ENCODE measurements at regions not wholly inside any gene's neighbourhood (a gene's known extent, or its start where the extent isn't known, plus 50 kb on each side); places are given as distances from the start of the nearest gene placed in this dataset.

DNA sequence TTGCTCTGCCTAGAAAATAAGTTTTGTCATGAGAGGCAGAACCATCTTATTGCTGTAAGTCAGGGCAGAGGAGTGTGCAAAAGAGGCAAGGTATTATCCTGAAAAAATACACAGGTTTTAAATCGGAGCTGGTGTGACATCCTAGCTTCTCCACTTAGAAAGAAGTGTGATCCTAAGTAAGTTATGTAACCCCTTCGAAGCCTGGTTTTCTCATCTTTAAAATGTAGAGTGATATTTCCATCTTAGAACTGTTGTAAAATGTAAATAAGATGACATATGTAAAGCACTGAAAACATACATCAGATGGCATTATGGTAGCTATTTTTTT, 65.1 kb downstream of the IER5 start:
- Histone ChIP-seq H3K36me3 (ENCODE audit: control insufficient read depth, insufficient read depth, low read length) (no peaks in the 10 kb centered on the region), H3K27ac (ENCODE audit: low read length) (peak overlapping the region; percentile 89), H3K4me1 (ENCODE audit: control insufficient read depth, insufficient read depth, low read length) (peaks cover 18% of the 10 kb centered on the region), H3K4me3 (ENCODE audit: low read length) (no peak overlapping the region), H3K9me3 (replicated peaks; ENCODE audit: control insufficient read depth, low read depth, low read length) (no peaks in the 10 kb centered on the region), H3K27me3 (ENCODE audit: control insufficient read depth, insufficient read depth, low read length) (no peaks in the 10 kb centered on the region)
- no peak for DNase-seq
- WGBS (ENCODE audit: insufficient coverage), result no CpG with 5 or more reads among the region's 2 CpGs

DNA sequence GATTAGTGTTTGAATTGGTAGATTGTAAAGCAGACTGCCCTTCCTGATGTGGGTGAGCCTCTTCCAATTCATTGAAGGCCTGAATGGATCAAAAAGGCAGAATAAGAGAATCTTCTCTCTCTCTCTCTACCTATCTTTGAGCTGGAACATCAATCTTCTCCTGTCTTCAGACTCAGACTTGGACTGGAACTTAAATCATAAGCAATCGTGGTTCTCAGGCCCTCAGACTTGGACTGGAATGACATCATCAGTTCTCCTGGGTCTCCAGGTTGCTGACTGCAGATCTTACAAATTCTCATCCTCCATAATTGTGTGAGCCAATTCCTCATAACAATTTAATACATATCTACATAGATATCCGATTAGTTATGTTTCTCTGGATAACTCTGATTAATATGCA, 66.8 kb downstream of the IER5 start:
- Histone ChIP-seq H3K9me3 (replicated peaks; ENCODE audit: control insufficient read depth, low read depth, low read length) (no peaks in the 10 kb centered on the region), H3K4me3 (ENCODE audit: low read length) (no peak overlapping the region), H3K36me3 (ENCODE audit: control insufficient read depth, insufficient read depth, low read length) (no peaks in the 10 kb centered on the region), H3K4me1 (ENCODE audit: control insufficient read depth, insufficient read depth, low read length) (peaks cover 24% of the 10 kb centered on the region), H3K27ac (ENCODE audit: low read length) (no peak overlapping the region), H3K27me3 (ENCODE audit: control insufficient read depth, insufficient read depth, low read length) (no peaks in the 10 kb centered on the region)
- WGBS (ENCODE audit: insufficient coverage), result 13% methylated on average over 1 of the region's 2 CpGs
- DNase-seq, result no peak

DNA sequence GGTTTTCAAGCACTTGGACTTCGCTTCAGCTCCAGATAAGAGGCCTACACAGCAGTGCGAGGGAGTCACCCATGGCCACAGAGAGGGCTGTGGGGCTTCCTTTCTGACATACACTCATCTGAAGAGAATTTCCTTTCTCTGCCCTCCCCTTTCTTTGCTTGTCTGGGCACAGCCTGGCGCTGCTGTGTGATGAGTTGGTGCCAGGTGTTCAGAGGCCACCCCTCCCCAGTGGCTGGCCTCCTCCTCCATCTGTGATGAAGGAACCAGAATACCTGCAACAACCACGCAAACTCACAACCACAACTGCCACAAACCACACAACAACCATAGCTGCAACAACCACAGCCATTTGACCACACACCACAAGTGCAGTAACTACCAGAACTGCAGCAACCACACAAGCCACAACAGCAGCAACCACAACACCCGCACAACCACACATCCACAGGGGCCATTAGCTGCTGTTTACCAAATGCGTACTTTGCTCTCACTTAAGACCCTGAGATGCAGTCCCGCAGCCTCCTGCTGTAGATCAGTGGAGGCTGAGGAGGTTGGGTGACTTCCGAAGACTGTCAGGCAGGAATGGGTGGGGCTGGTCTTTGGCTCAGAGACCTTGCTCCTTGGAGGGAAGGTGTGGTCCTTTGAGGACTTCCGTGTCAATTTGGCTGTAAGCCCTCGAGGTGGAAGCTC, 71.1 kb downstream of the IER5 start:
- no peak for DNase-seq
- peaks cover 12% of the 10 kb centered on the region for H3K9me3 ChIP-seq (replicated peaks; ENCODE audit: control insufficient read depth, low read depth, low read length)
- WGBS (ENCODE audit: insufficient coverage), result 67% methylated on average over 6 of the region's 10 CpGs
- no peaks in the 10 kb centered on the region for H3K36me3 ChIP-seq (ENCODE audit: control insufficient read depth, insufficient read depth, low read length)
- H3K4me3 ChIP-seq (ENCODE audit: low read length), result no peak overlapping the region
- H3K27ac ChIP-seq (ENCODE audit: low read length), result no peak overlapping the region
- no peaks in the 10 kb centered on the region for H3K27me3 ChIP-seq (ENCODE audit: control insufficient read depth, insufficient read depth, low read length)
- H3K4me1 ChIP-seq (ENCODE audit: control insufficient read depth, insufficient read depth, low read length), result peaks cover 15% of the 10 kb centered on the region

DNA sequence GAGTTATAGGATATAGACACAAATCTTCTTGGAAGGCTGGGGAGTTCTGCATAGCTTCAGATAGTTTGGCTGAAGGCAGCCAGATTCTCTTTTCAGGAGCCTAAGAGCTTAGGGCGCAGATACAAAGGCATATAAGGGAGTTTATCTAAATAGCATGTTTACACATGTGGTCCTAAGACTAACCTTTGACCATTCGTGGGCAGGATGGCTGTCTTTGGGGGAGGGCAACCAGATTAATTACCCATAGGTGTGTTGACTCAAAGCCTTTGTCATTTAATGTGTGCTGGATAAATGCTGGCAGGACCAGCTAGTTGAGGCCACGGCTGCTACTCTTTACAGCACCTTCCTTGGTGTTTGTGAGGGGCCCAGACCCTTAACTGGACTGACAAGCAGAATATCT, 71.8 kb downstream of the IER5 start:
- no peaks in the 10 kb centered on the region for H3K36me3 ChIP-seq (ENCODE audit: control insufficient read depth, insufficient read depth, low read length)
- H3K27me3 ChIP-seq (ENCODE audit: control insufficient read depth, insufficient read depth, low read length), result no peaks in the 10 kb centered on the region
- peaks cover 12% of the 10 kb centered on the region for H3K9me3 ChIP-seq (replicated peaks; ENCODE audit: control insufficient read depth, low read depth, low read length)
- WGBS (ENCODE audit: insufficient coverage), result 69% methylated on average over 2 of the region's 3 CpGs
- no peak overlapping the region for H3K4me3 ChIP-seq (ENCODE audit: low read length)
- H3K4me1 ChIP-seq (ENCODE audit: control insufficient read depth, insufficient read depth, low read length), result peaks cover 15% of the 10 kb centered on the region
- no peak overlapping the region for H3K27ac ChIP-seq (ENCODE audit: low read length)
- DNase-seq, result no peak

DNA sequence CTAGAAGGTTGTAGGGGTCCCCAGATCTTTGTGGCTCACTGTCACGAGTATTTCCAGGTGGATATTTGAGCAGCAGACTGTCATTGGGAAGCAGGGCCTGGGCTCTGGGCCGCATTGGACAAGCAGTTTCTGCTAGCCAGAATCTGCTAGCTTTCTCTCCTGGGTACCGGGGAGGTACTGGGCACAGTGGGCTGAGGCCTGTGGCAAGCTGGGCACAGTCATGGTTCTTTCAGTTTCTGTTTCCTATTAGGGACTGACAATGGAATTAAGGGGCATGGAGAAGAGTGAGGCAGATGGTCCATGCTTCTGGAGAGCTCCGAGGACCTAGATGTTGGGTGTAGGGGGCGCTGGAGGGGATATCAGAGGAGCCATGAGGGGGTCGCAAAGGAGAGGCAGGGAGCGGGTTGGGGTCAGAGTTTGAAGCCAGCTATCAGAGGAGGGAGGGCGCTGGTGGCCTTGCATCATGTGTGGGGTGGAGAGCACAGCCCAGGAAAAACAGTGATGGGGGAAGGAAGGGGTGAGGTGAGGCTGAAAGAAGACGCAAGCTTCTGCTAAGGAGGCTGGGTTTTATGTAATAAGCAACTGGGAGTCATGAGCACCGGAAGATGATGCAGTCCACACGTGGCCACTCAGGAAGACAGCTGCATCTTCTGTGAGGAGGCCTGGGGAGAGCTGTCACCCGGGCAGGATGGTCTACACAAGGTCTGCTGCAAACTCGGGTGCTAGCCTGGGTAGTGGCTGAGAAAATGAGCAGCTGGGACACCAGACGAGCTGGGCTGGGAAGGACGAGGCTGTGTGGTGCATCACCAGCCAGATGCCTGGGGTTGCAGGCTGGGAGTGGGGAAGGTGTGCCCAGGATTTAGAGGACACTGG, 72.7 kb downstream of the IER5 start:
- H3K4me1 ChIP-seq (ENCODE audit: control insufficient read depth, insufficient read depth, low read length), result peaks cover 17% of the 10 kb centered on the region
- no peak overlapping the region for H3K4me3 ChIP-seq (ENCODE audit: low read length)
- 70% methylated on average over 15 of the region's 15 CpGs for WGBS (ENCODE audit: insufficient coverage)
- DNase-seq, result no peak
- H3K9me3 ChIP-seq (replicated peaks; ENCODE audit: control insufficient read depth, low read depth, low read length), result peaks cover 12% of the 10 kb centered on the region
- no peaks in the 10 kb centered on the region for H3K27me3 ChIP-seq (ENCODE audit: control insufficient read depth, insufficient read depth, low read length)
- H3K27ac ChIP-seq (ENCODE audit: low read length), result no peak overlapping the region
- H3K36me3 ChIP-seq (ENCODE audit: control insufficient read depth, insufficient read depth, low read length), result no peaks in the 10 kb centered on the region

DNA sequence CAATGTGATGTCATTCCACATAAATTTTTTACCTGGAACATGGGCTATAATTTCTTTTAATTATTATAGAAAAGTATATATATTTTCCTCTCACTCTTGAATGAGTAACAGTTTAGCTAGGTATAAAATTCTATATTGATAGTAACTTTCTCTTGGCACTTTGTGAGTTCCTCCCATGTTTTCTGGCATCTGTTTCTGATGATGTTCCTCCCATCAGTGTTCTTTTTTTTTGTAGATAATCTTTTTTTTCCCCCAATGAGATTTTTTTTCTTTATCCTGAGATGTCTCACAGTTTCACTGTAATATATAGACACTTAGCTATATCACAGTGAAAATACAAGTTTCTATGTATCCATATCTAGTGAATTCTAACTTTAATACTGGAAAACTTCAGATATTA, 75.2 kb downstream of the IER5 start:
- DNase-seq, result no peak
- no peak overlapping the region for H3K4me3 ChIP-seq (ENCODE audit: low read length)
- peaks cover 19% of the 10 kb centered on the region for H3K4me1 ChIP-seq (ENCODE audit: control insufficient read depth, insufficient read depth, low read length)
- H3K36me3 ChIP-seq (ENCODE audit: control insufficient read depth, insufficient read depth, low read length), result no peaks in the 10 kb centered on the region
- H3K27ac ChIP-seq (ENCODE audit: low read length), result no peak overlapping the region
- no peaks in the 10 kb centered on the region for H3K27me3 ChIP-seq (ENCODE audit: control insufficient read depth, insufficient read depth, low read length)
- H3K9me3 ChIP-seq (replicated peaks; ENCODE audit: control insufficient read depth, low read depth, low read length), result peaks cover 12% of the 10 kb centered on the region

DNA sequence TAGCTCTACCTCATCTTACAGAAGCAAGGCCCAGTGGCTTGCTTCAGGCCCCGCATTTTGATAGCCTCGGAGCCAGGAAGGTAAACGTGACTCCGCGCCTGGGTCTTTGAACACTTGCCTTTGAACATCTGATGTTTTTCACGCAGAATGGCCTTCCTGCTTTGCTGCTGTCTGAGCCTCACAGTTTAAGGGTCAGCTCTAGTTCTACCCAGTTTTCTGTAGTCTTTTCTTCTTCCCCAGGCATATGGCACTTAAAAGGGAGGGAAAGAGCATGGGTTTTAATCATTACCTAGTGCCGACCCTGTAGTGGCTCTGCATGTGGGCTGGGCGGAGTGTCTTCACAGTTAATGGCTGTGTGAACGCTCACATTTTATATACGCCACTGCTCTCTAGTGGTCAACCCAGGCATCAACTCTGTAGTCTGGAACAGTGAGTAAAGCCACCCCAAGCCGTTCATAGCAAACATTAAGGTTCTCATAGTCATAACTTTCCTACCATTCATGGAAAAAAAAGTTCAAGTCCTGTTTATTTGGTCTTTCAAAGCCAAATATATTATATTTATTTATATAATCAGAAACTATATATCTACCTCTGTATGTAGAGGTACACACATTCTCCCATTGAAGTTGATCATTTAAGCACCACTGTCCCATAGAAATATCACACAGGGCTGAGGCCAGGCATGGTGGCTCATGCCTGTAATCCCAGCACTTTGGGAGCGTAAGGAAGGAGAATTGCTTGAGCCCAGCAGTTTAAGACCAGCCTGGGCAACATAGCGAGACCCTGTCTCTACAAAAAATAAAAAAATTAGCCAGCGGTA, 78.1 kb downstream of the IER5 start:
- peak; percentile 85 for DNase-seq
- Histone ChIP-seq H3K4me3 (ENCODE audit: low read length) (no peak overlapping the region), H3K9me3 (replicated peaks; ENCODE audit: control insufficient read depth, low read depth, low read length) (peaks cover 12% of the 10 kb centered on the region), H3K4me1 (ENCODE audit: control insufficient read depth, insufficient read depth, low read length) (peaks cover 6% of the 10 kb centered on the region), H3K36me3 (ENCODE audit: control insufficient read depth, insufficient read depth, low read length) (no peaks in the 10 kb centered on the region), H3K27me3 (ENCODE audit: control insufficient read depth, insufficient read depth, low read length) (no peaks in the 10 kb centered on the region), H3K27ac (ENCODE audit: low read length) (no peak overlapping the region)
- 26% methylated on average over 6 of the region's 14 CpGs for WGBS (ENCODE audit: insufficient coverage)

DNA sequence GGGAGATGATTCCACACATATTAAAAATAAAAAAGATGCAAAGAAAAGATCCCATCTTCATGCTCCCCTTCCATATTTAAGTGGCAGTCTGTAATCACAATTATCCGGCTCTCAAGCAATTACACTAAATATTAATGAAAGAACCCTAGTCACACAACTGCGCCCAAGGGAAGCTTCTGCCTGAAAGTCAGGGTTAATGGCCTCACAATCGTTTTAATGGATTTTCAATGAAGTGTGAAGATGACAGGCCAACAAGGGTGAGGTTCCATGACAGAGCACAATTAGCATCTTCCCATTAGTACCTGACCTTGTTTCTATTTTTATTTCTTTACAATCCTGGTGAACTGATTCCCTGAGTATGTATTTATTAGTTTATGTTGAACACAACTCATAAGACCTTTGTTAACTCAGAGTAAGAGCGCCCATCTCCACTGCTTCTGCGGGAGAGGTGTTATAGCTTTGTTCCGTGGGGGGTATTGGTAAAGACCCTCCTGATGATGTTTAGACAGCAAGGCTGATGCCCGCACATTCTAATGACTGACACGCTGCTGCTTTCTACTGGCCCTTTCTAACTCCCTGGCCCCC, 80.9 kb downstream of the IER5 start:
- Histone ChIP-seq H3K9me3 (replicated peaks; ENCODE audit: control insufficient read depth, low read depth, low read length) (no peaks in the 10 kb centered on the region), H3K36me3 (ENCODE audit: control insufficient read depth, insufficient read depth, low read length) (no peaks in the 10 kb centered on the region), H3K4me1 (ENCODE audit: control insufficient read depth, insufficient read depth, low read length) (peaks cover 4% of the 10 kb centered on the region), H3K27me3 (ENCODE audit: control insufficient read depth, insufficient read depth, low read length) (no peaks in the 10 kb centered on the region), H3K4me3 (ENCODE audit: low read length) (no peak overlapping the region), H3K27ac (ENCODE audit: low read length) (no peak overlapping the region)
- DNase-seq, result no peak
- no CpG with 5 or more reads among the region's 8 CpGs for WGBS (ENCODE audit: insufficient coverage)

DNA sequence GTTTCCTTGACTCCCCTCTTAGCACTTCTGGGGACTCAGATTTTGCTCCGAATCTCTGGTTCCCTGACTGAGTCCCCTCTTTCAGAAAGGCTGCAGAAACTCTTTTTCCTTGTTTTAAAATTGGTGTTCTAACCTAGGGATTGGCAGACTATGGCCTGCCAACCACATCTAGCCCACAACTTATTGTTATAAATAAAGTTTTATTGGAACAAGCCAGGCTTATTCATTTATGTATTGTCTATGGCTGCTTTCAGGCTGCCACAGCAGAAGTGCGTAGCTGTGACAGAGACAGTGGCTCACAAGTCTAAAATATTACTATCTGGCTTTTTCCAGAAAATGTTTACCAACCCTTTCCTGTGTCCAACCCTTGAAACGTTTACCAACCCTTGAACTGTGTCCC, 81.7 kb downstream of the IER5 start:
- H3K9me3 ChIP-seq (replicated peaks; ENCODE audit: control insufficient read depth, low read depth, low read length), result no peaks in the 10 kb centered on the region
- WGBS (ENCODE audit: insufficient coverage), result no CpG with 5 or more reads among the region's 3 CpGs

DNA sequence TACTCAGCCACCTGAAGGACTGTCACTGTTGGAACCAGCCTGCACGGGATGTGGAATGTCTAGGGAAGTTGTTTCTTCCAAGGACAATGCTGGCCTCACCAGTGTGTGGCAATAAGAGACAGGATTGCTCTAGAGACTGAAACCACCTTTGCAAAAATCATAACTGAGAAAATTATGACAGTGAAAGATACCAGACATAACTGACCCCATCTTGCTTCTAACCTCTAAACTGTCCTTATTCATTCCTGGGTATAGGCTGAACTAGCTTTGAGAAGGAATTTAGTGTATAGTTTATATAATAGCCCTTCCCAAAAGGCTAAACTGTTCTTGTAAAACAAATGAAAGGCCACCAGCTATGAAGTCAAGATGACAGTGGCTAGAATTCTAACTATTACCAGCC, 83.6 kb downstream of the IER5 start:
- Histone ChIP-seq H3K36me3 (ENCODE audit: control insufficient read depth, insufficient read depth, low read length) (no peaks in the 10 kb centered on the region), H3K27ac (ENCODE audit: low read length) (no peak overlapping the region), H3K4me3 (ENCODE audit: low read length) (no peak overlapping the region), H3K27me3 (ENCODE audit: control insufficient read depth, insufficient read depth, low read length) (no peaks in the 10 kb centered on the region), H3K9me3 (replicated peaks; ENCODE audit: control insufficient read depth, low read depth, low read length) (no peaks in the 10 kb centered on the region), H3K4me1 (ENCODE audit: control insufficient read depth, insufficient read depth, low read length) (no peaks in the 10 kb centered on the region)
- no peak for DNase-seq
- 17% methylated on average over 1 of the region's 1 CpG for WGBS (ENCODE audit: insufficient coverage)

More for the DNA sequence above, 81.7 kb downstream of the IER5 start:
- no peak for DNase-seq
- Histone ChIP-seq H3K27ac (ENCODE audit: low read length) (no peak overlapping the region), H3K36me3 (ENCODE audit: control insufficient read depth, insufficient read depth, low read length) (no peaks in the 10 kb centered on the region), H3K4me1 (ENCODE audit: control insufficient read depth, insufficient read depth, low read length) (peaks cover 4% of the 10 kb centered on the region), H3K27me3 (ENCODE audit: control insufficient read depth, insufficient read depth, low read length) (no peaks in the 10 kb centered on the region), H3K4me3 (ENCODE audit: low read length) (no peak overlapping the region)
